K562 (cell line): ENCODE measurements at regions not wholly inside any gene's neighbourhood (a gene's known extent, or its start where the extent isn't known, plus 50 kb on each side); places are given as distances from the start of the nearest gene placed in this dataset.

ENCODE experiments used
- ATAC-seq: fragments of 200-7000 bp; cut with Tn5 transposase; 3 replicates; pipeline ENCODE4 v1.9.1; 2020; ENCODE audit warnings: moderate library complexity
- BruUV-seq: library from RNA; stranded (reverse); fragments of 400-500 nt; replicated peaks from 2 replicates; lab custom pipeline; 2021; lab: Mats Ljungman, UMichigan
- CTCF ChIA-PET: fragments of 300-600 bp; formaldehyde crosslinking; extraction: SDS; loops from one replicate; lab custom pipeline; 2021; ENCODE audit warnings: low intra/inter-chr PET ratio; lab: Yijun Ruan, JAX
- POLR2A ChIA-PET: fragments of 300-600, 350-650 bp; sonication (Branson Sonifier 250); formaldehyde crosslinking; extraction: SDS; loops from one replicate; lab custom pipeline; 2021; ENCODE audit warnings: antibody characterized with exemption, inconsistent platforms; lab: Yijun Ruan, JAX
- DNase-seq, 4 experiments: peaks; one replicate each; pipeline versions ENCODE4 v3.0.0 to v3.0.0-alpha.2; 2011 to 2018; ENCODE audit warnings: low spot score in 3 of 4, mixed read lengths in 3 of 4; ENCODE audit errors: extremely low read depth in 1 of 4
- FAIRE-seq: peaks from 2 replicates; lab custom pipeline; 2011; peaks lifted over from hg19 to GRCh38; lab: Jason Lieb, UNC
- H2AFZ ChIP-seq: 2 replicates; pipeline ENCODE4 v1.6.0; 2011; ENCODE audit warnings: low read depth, low read length, control low read depth, inconsistent platforms
- H3K27ac ChIP-seq: fragments of 200-600 bp; 3 replicates; pipeline ENCODE4 v1.8.0; 2011; ENCODE audit warnings: low read depth, mild to moderate bottlenecking, control low read depth, inconsistent platforms, low read length, moderate library complexity, mixed read lengths; ENCODE audit errors: extremely low read depth
- H3K27me3 ChIP-seq, 2 experiments: fragments of 300-600 bp in 1 of 2; 2 replicates in 1 of 2; 3 replicates in 1 of 2; pipeline versions ENCODE4 v1.6.0 to v1.8.0; 2011; ENCODE audit warnings: inconsistent platforms in 2 of 2, low read length in 2 of 2, mild to moderate bottlenecking in 1 of 2, mixed read lengths in 1 of 2, moderate library complexity in 1 of 2; ENCODE audit not compliant: control insufficient read depth in 2 of 2, insufficient read depth in 2 of 2
- H3K36me3 ChIP-seq: fragments of 300-600 bp; 3 replicates; pipeline ENCODE4 v1.8.0; 2011; ENCODE audit warnings: mild to moderate bottlenecking, low read length, inconsistent platforms; ENCODE audit not compliant: control insufficient read depth, insufficient read depth
- H3K4me1 ChIP-seq, 2 experiments: fragments of 200-600 bp in 1 of 2; replicated peaks in 1 of 2; 2 replicates in 1 of 2; 3 replicates in 1 of 2; pipeline versions ENCODE4 v1.5.1 to v1.8.0; 2011; ENCODE audit warnings: inconsistent platforms in 2 of 2, low read length in 2 of 2, mild to moderate bottlenecking in 1 of 2, mixed read lengths in 1 of 2, moderate library complexity in 1 of 2; ENCODE audit not compliant: control insufficient read depth in 2 of 2, insufficient read depth in 2 of 2
- H3K4me2 ChIP-seq: 2 replicates; pipeline ENCODE4 v1.6.1; 2011; ENCODE audit warnings: low read length, control low read depth, inconsistent platforms, mixed read lengths; ENCODE audit not compliant: insufficient read depth
- H3K4me3 ChIP-seq: fragments of 200-600 bp; sonication (generic), shearing (Covaris generic); 2 replicates; pipeline ENCODE4 v1.5.1; 2016; ENCODE audit warnings: control low read depth, inconsistent platforms
- H3K79me2 ChIP-seq: fragments of 200-600 bp; 3 replicates; pipeline ENCODE4 v1.8.0; 2011; ENCODE audit warnings: low read length, inconsistent platforms; ENCODE audit not compliant: control insufficient read depth, insufficient read depth
- H3K9ac ChIP-seq, 2 experiments: 2 replicates each; pipeline versions ENCODE4 v1.6.0 to v1.6.1; 2011; ENCODE audit warnings: low read depth in 2 of 2, low read length in 2 of 2, control low read depth in 1 of 2, inconsistent platforms in 1 of 2, mild to moderate bottlenecking in 1 of 2, mixed read lengths in 1 of 2; ENCODE audit not compliant: insufficient read depth in 1 of 2
- H3K9me1 ChIP-seq: one replicate; pipeline ENCODE4 v1.6.0; 2011; ENCODE audit warnings: inconsistent platforms, mild to moderate bottlenecking, low read length, moderate library complexity; ENCODE audit not compliant: control insufficient read depth, insufficient read depth
- H3K9me3 ChIP-seq: replicated peaks from 2 replicates; pipeline ENCODE4 v1.5.1; 2011; ENCODE audit warnings: low read depth, low read length, inconsistent platforms; ENCODE audit not compliant: control insufficient read depth, insufficient read depth
- H4K20me1 ChIP-seq: replicated peaks from 2 replicates; pipeline ENCODE4 v1.6.1; 2011; ENCODE audit warnings: low read length, inconsistent platforms, mixed read lengths; ENCODE audit not compliant: control insufficient read depth, insufficient read depth
- BHLHE40 ChIP-seq: IDR thresholded peaks from 2 replicates; pipeline ENCODE4 v1.6.1; 2011; ENCODE audit warnings: low read length, improper control_type of control experiment
- CREB1 ChIP-seq, 2 experiments: sonication (generic) in 1 of 2; formaldehyde crosslinking in 1 of 2; IDR thresholded peaks; 2 replicates each; pipeline versions ENCODE4 v1.6.1 to v1.8.0; 2012 to 2022; ENCODE audit warnings: inconsistent platforms in 1 of 2, mild to moderate bottlenecking in 1 of 2, missing genetic modification reagents in 1 of 2, moderate library complexity in 1 of 2
- CREB5 ChIP-seq: fragments of 250-450 bp; sonication (Bioruptor Pico); IDR thresholded peaks from 2 replicates; pipeline ENCODE4 v1.5.0; 2020; ENCODE audit warnings: mild to moderate bottlenecking
- CREM ChIP-seq: IDR thresholded peaks from 2 replicates; pipeline ENCODE4 v1.6.1; 2014; ENCODE audit warnings: antibody characterized with exemption, low read depth
- HNRNPK ChIP-seq: fragments of 200-400 bp; formaldehyde crosslinking; IDR thresholded peaks from one replicate; pipeline ENCODE4 v1.6.1; 2018; ENCODE audit warnings: mild to moderate bottlenecking, low read depth, low read length; ENCODE audit not compliant: poor library complexity, severe bottlenecking
- ILF3 ChIP-seq: fragments of 450-650 bp; IDR thresholded peaks from 2 replicates; pipeline ENCODE4 v1.6.1; 2018; ENCODE audit warnings: antibody characterized with exemption, mild to moderate bottlenecking, moderate library complexity, borderline replicate concordance
- RAD51 ChIP-seq: fragments of 450-650 bp; IDR thresholded peaks from 2 replicates; pipeline ENCODE4 v1.7.1; 2016; ENCODE audit warnings: low read depth, mild to moderate bottlenecking, borderline replicate concordance
- RFX1 ChIP-seq: fragments of 450-650 bp; IDR thresholded peaks from 2 replicates; pipeline ENCODE4 v1.6.1; 2016; ENCODE audit warnings: mild to moderate bottlenecking, moderate library complexity
- TARDBP ChIP-seq: fragments of 450-650 bp; IDR thresholded peaks from 2 replicates; pipeline ENCODE4 v1.6.1; 2016
- TCF3 ChIP-seq: sonication (generic); formaldehyde crosslinking; IDR thresholded peaks from 2 replicates; pipeline ENCODE4 v1.4.0; 2020; ENCODE audit warnings: mild to moderate bottlenecking, missing genetic modification reagents
- THRA ChIP-seq: fragments of 450-650 bp; IDR thresholded peaks from 2 replicates; pipeline ENCODE4 v1.6.1; 2017; ENCODE audit warnings: mild to moderate bottlenecking, moderate library complexity
- USF1 ChIP-seq: sonication (generic); formaldehyde crosslinking; IDR thresholded peaks from 2 replicates; pipeline ENCODE4 v1.9.0; 2022; ENCODE audit warnings: mild to moderate bottlenecking, missing genetic modification reagents
- ZFX ChIP-seq: sonication (generic); formaldehyde crosslinking; IDR thresholded peaks from 2 replicates; pipeline ENCODE4 v1.8.0; 2022; ENCODE audit warnings: mild to moderate bottlenecking, missing genetic modification reagents, moderate library complexity
- ZNF717 ChIP-seq: fragments of 250-450 bp; sonication (Bioruptor Pico); IDR thresholded peaks from 2 replicates; pipeline ENCODE4 v1.5.0; 2021
- ZNF780A ChIP-seq: fragments of 250-450 bp; sonication (Bioruptor Pico); IDR thresholded peaks from 2 replicates; pipeline ENCODE4 v1.5.0; 2021; ENCODE audit warnings: mild to moderate bottlenecking
- WGBS: fragments of 100-300 bp; shearing (Covaris generic); methylation state at CpG from one replicate; pipeline ENCODE4 v1.1.6; 2016; ENCODE audit warnings: low coverage, mixed read lengths; ENCODE audit not compliant: insufficient coverage; ENCODE audit errors: missing lambda C conversion rate; 5-methylcytosine and 5-hydroxymethylcytosine counted together
- in situ Hi-C: fragments of 300-500 bp; cut with MboI; formaldehyde crosslinking; loops from 4 replicates; pipeline ENCODE4 v1.15.0; 2018; ENCODE audit warnings: inconsistent platforms, mixed read lengths
- intact Hi-C: fragments of 100-400 bp; cut with micrococcal nuclease; formaldehyde crosslinking; loops from 2 replicates; pipeline ENCODE4 v1.14.2; 2022

- ATAC-seq (no peak), DNase-seq (no peak), FAIRE-seq (no peak)
- whole genome bisulfite sequencing: 0% methylated on average over 1 of the region's 1 CpG
- CTCF ChIA-PET: no interaction called here
- Histone ChIP-seq H3K9me3 (no peaks in the 10 kb centered on the region), H3K9ac (no peak overlapping the region), H3K79me2 (no peaks in the 10 kb centered on the region), H3K9me1 (no peaks in the 10 kb centered on the region), H3K4me3 (no peak overlapping the region), H3K4me1 (no peaks in the 10 kb centered on the region), H2AFZ (no peak overlapping the region), H3K27ac (no peak overlapping the region), H4K20me1 (no peaks in the 10 kb centered on the region), H3K27me3 (no peaks in the 10 kb centered on the region), H3K4me2 (no peak overlapping the region), H3K36me3 (no peaks in the 10 kb centered on the region)
- BruUV-seq: no TSS peak
- POLR2A ChIA-PET: no interaction called here
- intact Hi-C loops (no loop called here), in situ Hi-C loops (no loop called here)
- TF ChIP-seq CREB1 (IDR thresholded peaks at IDR 0.05) (no peak), CREB1 (CRISPR knock-in tag; IDR thresholded peaks at IDR 0.05) (no peak), RFX1 (peak; percentile 62)
These were observed 321.6 kb upstream of the LRRC7 start for GRCh38 chr1:69246109-69246508.

GRCh38 chr1:69246710-69247109 is 321.0 kb upstream of the LRRC7 start:
- no peak overlapping the region for H3K4me3 ChIP-seq

More at GRCh38 chr1:69246710-69247109, 321.0 kb upstream of the LRRC7 start:
- intact Hi-C loops: no loop called here
- Histone ChIP-seq H3K79me2 (no peaks in the 10 kb centered on the region), H2AFZ (no peak overlapping the region), H3K36me3 (no peaks in the 10 kb centered on the region), H3K27ac (no peak overlapping the region), H3K4me2 (no peak overlapping the region), H3K9me3 (no peaks in the 10 kb centered on the region), H4K20me1 (no peaks in the 10 kb centered on the region), H3K9me1 (no peaks in the 10 kb centered on the region), H3K4me1 (no peaks in the 10 kb centered on the region), H3K27me3 (no peaks in the 10 kb centered on the region), H3K9ac (no peak overlapping the region)
- FAIRE-seq (no peak), ATAC-seq (no peak), DNase-seq (no peak)
- in situ Hi-C loops: no loop called here
- POLR2A ChIA-PET: no interaction called here
- CTCF ChIA-PET: no interaction called here
- no TSS peak for BruUV-seq
- TF ChIP-seq ZNF717 (CRISPR knock-in tag): no peak
- no peak for TF ChIP-seq CREB5 (CRISPR knock-in tag)
- TF ChIP-seq HNRNPK: no peak
- TF ChIP-seq TARDBP: no peak
- TF ChIP-seq BHLHE40: no peak
- no peak for TF ChIP-seq ILF3
- no peak for TF ChIP-seq USF1 (CRISPR knock-in tag)
- no peak for TF ChIP-seq TCF3
- no peak for TF ChIP-seq CREM
- no peak for TF ChIP-seq ZFX (CRISPR knock-in tag)
- no peak for TF ChIP-seq RAD51
- no peak for TF ChIP-seq THRA
- no peak for TF ChIP-seq ZNF780A
- 5% methylated on average over 2 of the region's 2 CpGs for WGBS
